Natural killer cell (primary cell): ENCODE measurements at regions not wholly inside any gene's neighbourhood (a gene's known extent, or its start where the extent isn't known, plus 50 kb on each side); places are given as distances from the start of the nearest gene placed in this dataset.
"Not testable (repeated sequence)": the region's sequence is repeated elsewhere in the genome, so short reads cannot be mapped to it uniquely, and the experiment has no call there.

Experiments used
- ATAC-seq, 3 donors: fragments of 150-1000 bp in 2 of 3; fragments of 200-7000 bp in 1 of 3; cut with Tn5 transposase; 1 replicate in 1 of 3; 2 replicates in 2 of 3; pipeline ENCODE4 v1.10.0; 2021; ENCODE audit warnings: mild to moderate bottlenecking in 2 of 3, moderate library complexity in 2 of 3
- DNase-seq, 2 donors: peaks; one replicate each; pipeline versions ENCODE4 v3.0.0 to v3.0.0-alpha.2; 2013 to 2021; ENCODE audit warnings: mixed read lengths in 1 of 2
- H3K27ac ChIP-seq: one replicate; pipeline ENCODE4 v1.5.1; 2013; ENCODE audit warnings: mild to moderate bottlenecking, low read length
- H3K27me3 ChIP-seq: one replicate; pipeline ENCODE4 v1.6.1; 2013; ENCODE audit warnings: low read length; ENCODE audit not compliant: control insufficient read depth, insufficient read depth
- H3K36me3 ChIP-seq: one replicate; pipeline ENCODE4 v1.6.1; 2013; ENCODE audit warnings: low read length; ENCODE audit not compliant: control insufficient read depth, insufficient read depth
- H3K4me1 ChIP-seq: one replicate; pipeline ENCODE4 v1.6.1; 2013; ENCODE audit warnings: low read length; ENCODE audit not compliant: control insufficient read depth, insufficient read depth
- H3K4me3 ChIP-seq: one replicate; pipeline ENCODE4 v1.5.1; 2013; ENCODE audit warnings: low read length
- H3K9me3 ChIP-seq: one replicate; pipeline ENCODE4 v1.6.1; 2013; ENCODE audit warnings: low read length; ENCODE audit not compliant: control insufficient read depth, insufficient read depth
- H3K27ac Mint-ChIP-seq, 2 donors: one replicate each; pipeline ENCODE4 v1.8.0; 2022; ENCODE audit warnings: mild to moderate bottlenecking in 2 of 2, mixed read lengths in 2 of 2, moderate library complexity in 1 of 2
- H3K27me3 Mint-ChIP-seq, 2 donors: one replicate each; pipeline ENCODE4 v1.8.0; 2022; ENCODE audit warnings: low read depth in 2 of 2, mixed read lengths in 2 of 2
- H3K36me3 Mint-ChIP-seq: one replicate; pipeline ENCODE4 v1.8.0; 2022; ENCODE audit warnings: mixed read lengths
- H3K4me1 Mint-ChIP-seq, 2 donors: one replicate each; pipeline ENCODE4 v1.8.0; 2022; ENCODE audit warnings: mixed read lengths in 2 of 2
- H3K4me3 Mint-ChIP-seq: one replicate; pipeline ENCODE4 v1.8.0; 2022; ENCODE audit warnings: mild to moderate bottlenecking, moderate library complexity, mixed read lengths
- H3K9me3 Mint-ChIP-seq, 2 donors: one replicate each; pipeline ENCODE4 v1.8.0; 2022; ENCODE audit warnings: mixed read lengths in 2 of 2
- WGBS: methylation state at CpG from one replicate; pipeline ENCODE4 v1.1.7; 2013; ENCODE audit warnings: missing lambda C conversion rate; ENCODE audit not compliant: insufficient coverage; 5-methylcytosine and 5-hydroxymethylcytosine counted together
- intact Hi-C: fragments of 100-400 bp; cut with micrococcal nuclease; formaldehyde crosslinking; loops from one replicate; pipeline ENCODE4 v1.14.2; 2022
- TF ChIP-seq, protein P1 (sequence below): fragments of 200-600 bp; IDR thresholded peaks from one replicate; pipeline ENCODE4 v1.8.0; 2022; ENCODE audit warnings: antibody characterized with exemption

GRCh38 chr5:23411994-23412393, 95.4 kb upstream of the PRDM9 start:
- Histone ChIP-seq H3K36me3 (no peaks in the 10 kb centered on the region), H3K27me3 (no peaks in the 10 kb centered on the region), H3K4me1 (no peaks in the 10 kb centered on the region), H3K4me3 (no peak overlapping the region), H3K27ac (no peak overlapping the region), H3K9me3 (peaks cover 13% of the 10 kb centered on the region)
- Mint-ChIP-seq H3K9me3 (peaks cover 14 to 23% of the 10 kb centered on the region in 2 donors), H3K36me3 (no peaks in the 10 kb centered on the region), H3K4me1 (no peaks in the 10 kb centered on the region), H3K27me3 (no peaks in the 10 kb centered on the region), H3K4me3 (no peak overlapping the region), H3K27ac (no peak overlapping the region)
- DNase-seq, result no peak
- no CpG with 5 or more reads among the region's 2 CpGs for WGBS
- ATAC-seq, result no peak
- TF ChIP-seq, protein P1, sequence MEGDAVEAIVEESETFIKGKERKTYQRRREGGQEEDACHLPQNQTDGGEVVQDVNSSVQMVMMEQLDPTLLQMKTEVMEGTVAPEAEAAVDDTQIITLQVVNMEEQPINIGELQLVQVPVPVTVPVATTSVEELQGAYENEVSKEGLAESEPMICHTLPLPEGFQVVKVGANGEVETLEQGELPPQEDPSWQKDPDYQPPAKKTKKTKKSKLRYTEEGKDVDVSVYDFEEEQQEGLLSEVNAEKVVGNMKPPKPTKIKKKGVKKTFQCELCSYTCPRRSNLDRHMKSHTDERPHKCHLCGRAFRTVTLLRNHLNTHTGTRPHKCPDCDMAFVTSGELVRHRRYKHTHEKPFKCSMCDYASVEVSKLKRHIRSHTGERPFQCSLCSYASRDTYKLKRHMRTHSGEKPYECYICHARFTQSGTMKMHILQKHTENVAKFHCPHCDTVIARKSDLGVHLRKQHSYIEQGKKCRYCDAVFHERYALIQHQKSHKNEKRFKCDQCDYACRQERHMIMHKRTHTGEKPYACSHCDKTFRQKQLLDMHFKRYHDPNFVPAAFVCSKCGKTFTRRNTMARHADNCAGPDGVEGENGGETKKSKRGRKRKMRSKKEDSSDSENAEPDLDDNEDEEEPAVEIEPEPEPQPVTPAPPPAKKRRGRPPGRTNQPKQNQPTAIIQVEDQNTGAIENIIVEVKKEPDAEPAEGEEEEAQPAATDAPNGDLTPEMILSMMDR, result no peak
- intact Hi-C loops, result no loop called here

DNA sequence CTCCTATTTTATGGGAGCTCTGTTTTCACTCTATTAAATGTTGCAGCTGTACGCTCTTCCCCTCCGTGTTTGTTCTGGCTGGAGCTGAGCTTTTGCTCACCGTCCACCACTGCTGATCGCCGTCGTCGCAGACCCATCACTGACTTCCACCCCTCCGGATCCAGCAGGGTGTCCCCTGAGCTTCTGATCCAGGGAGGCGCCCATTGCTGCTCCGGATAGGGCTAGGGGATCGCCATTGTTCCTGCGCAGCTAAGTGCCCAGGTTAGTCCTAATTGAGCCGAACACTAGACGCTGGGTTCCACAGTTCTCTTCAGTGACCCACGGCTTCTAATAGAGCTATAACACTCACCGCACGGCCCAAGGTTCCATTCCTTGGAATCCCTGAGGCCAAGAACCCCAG, 96.2 kb upstream of the PRDM9 start:
- Histone ChIP-seq H3K4me3 (no peak overlapping the region), H3K9me3 (peaks cover 13% of the 10 kb centered on the region), H3K36me3 (no peaks in the 10 kb centered on the region), H3K27me3 (no peaks in the 10 kb centered on the region), H3K27ac (no peak overlapping the region), H3K4me1 (no peaks in the 10 kb centered on the region)
- H3K4me1 Mint-ChIP-seq, result no peaks in the 10 kb centered on the region
- peaks cover 18 to 28% of the 10 kb centered on the region in 2 donors for H3K9me3 Mint-ChIP-seq
- no peak for DNase-seq
- no peaks in the 10 kb centered on the region for H3K36me3 Mint-ChIP-seq
- ATAC-seq, result no peak
- H3K4me3 Mint-ChIP-seq, result no peak overlapping the region
- H3K27me3 Mint-ChIP-seq, result no peaks in the 10 kb centered on the region
- WGBS, result 90% methylated on average over 17 of the region's 17 CpGs
- H3K27ac Mint-ChIP-seq, result no peak overlapping the region
- TF ChIP-seq, protein P1, result no peak
- intact Hi-C loops, result no loop called here

DNA sequence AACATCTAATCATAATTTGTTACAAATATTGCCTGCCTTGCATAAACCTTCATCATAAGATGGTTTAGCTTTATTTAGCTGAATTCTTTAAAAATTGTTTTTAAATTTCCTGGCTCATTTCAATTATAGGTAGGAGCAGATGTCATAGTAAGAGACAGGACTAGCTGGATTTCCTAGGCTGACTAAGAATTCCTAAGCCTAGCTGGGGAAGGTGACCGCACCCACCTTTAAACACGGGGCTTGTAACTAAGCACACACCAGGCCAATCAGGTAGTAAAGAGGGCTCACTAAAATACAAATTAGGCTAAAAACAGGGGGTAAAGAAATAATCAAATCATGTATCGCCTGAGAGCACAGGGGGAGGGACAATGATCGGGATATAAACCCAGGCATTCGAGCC, 96.6 kb upstream of the PRDM9 start:
- 92% methylated on average over 5 of the region's 5 CpGs for WGBS
- DNase-seq, H3K4me1 Mint-ChIP-seq, H3K36me3 ChIP-seq, H3K27ac ChIP-seq, ATAC-seq, intact Hi-C loops, H3K36me3 Mint-ChIP-seq, H3K4me1 ChIP-seq, H3K4me3 ChIP-seq, H3K27me3 ChIP-seq, H3K4me3 Mint-ChIP-seq, H3K27ac Mint-ChIP-seq, H3K27me3 Mint-ChIP-seq: not testable (repeated sequence)
- H3K9me3 Mint-ChIP-seq, result peaks cover 16 to 26% of the 10 kb centered on the region in 2 donors
- peaks cover 13% of the 10 kb centered on the region for H3K9me3 ChIP-seq

DNA sequence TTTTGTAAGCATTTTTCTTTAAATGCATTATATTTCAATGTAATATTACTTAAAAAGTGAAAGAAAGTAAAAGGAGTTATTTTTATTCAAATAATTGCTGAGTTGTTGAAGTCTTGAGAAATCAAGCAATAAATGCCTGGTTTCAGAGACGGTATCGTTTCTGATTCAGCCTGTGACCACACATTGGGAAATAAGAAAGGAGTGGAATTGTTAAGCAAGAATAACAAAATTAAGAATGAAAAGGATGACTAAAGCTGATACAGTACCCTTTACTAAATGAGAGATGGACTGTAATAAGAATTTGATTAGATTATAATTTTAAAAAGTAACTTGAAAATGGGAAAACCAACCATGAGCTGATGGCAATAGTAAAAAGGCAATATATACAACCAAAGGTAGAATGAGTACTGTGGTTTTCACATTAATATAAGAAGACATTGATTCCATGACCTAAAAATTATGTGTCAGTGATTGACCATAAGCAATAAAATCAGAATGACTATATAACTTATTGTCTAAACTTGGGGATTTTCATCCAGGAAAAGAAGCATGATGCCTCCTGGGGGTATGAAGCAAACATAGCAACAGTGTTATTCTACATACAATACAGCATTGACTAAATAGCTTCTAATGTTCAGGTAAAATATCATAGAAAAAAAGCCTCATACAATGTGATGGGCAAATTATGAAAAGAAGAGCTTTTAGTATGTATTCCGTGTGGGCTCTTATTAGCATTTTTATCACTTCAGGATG, 101.9 kb upstream of the PRDM9 start:
- peaks cover 9% of the 10 kb centered on the region for H3K36me3 Mint-ChIP-seq
- 95% methylated on average over 2 of the region's 3 CpGs for WGBS
- DNase-seq (no peak), ATAC-seq (no peak)
- TF ChIP-seq, protein P1, result no peak
- H3K9me3 Mint-ChIP-seq, result peaks cover 14 to 32% of the 10 kb centered on the region in 2 donors
- H3K4me3 Mint-ChIP-seq, result no peak overlapping the region
- H3K4me3 ChIP-seq, result no peak overlapping the region
- no peaks in the 10 kb centered on the region for H3K27me3 ChIP-seq
- no peaks in the 10 kb centered on the region for H3K36me3 ChIP-seq
- no peaks in the 10 kb centered on the region for H3K27me3 Mint-ChIP-seq
- no peak overlapping the region for H3K27ac ChIP-seq
- no peaks in the 10 kb centered on the region for H3K4me1 ChIP-seq
- H3K4me1 Mint-ChIP-seq, result no peaks in the 10 kb centered on the region
- peaks cover 2% of the 10 kb centered on the region for H3K9me3 ChIP-seq
- H3K27ac Mint-ChIP-seq, result no peak overlapping the region
- intact Hi-C loops, result no loop called here
